WTC11 (cell line): ENCODE measurements at regions not wholly inside any gene's neighbourhood (a gene's known extent, or its start where the extent isn't known, plus 50 kb on each side); places are given as distances from the start of the nearest gene placed in this dataset.

ENCODE experiments used
- MXD4 ChIP-seq: fragments of 250-450 bp; sonication (Bioruptor Pico); IDR thresholded peaks from 2 replicates; pipeline ENCODE4 v1.8.0; 2021; ENCODE audit warnings: mild to moderate bottlenecking, moderate library complexity, borderline replicate concordance
- TCF7 ChIP-seq: sonication (generic); formaldehyde crosslinking; IDR thresholded peaks from 2 replicates; pipeline ENCODE4 v1.8.0; 2022; ENCODE audit warnings: mild to moderate bottlenecking, low read depth, missing genetic modification reagents, moderate library complexity
- TF ChIP-seq, protein P1 (sequence below): fragments of 200-600 bp; IDR thresholded peaks from 2 replicates; pipeline ENCODE4 v1.8.0; 2022; ENCODE audit warnings: antibody characterized with exemption
- TF ChIP-seq, protein P2 (sequence below): sonication (generic); formaldehyde crosslinking; IDR thresholded peaks from 2 replicates; pipeline ENCODE4 v1.8.1; 2022; ENCODE audit warnings: low read depth, mild to moderate bottlenecking, moderate library complexity, missing genetic modification reagents, borderline replicate concordance

DNA sequence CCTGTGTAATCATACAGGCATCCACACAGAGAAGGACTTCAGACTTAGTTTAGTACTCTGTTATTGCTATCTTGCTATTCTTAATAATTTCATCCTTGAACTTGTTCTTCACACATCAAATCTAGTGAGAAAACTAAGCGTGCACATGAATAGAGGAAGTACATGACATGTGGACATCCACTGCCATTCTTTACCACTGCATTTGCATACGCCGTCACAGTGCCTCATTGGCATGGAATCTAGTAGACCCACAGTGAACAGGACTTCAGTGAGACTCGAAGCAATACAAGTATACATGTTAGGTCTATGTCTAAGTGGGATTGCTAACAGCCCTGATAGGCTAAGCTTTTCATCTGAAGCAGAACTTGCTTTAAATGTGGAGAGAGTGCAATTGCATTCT lies 592.1 kb downstream of the TLE4 start:
- TF ChIP-seq, protein P1, sequence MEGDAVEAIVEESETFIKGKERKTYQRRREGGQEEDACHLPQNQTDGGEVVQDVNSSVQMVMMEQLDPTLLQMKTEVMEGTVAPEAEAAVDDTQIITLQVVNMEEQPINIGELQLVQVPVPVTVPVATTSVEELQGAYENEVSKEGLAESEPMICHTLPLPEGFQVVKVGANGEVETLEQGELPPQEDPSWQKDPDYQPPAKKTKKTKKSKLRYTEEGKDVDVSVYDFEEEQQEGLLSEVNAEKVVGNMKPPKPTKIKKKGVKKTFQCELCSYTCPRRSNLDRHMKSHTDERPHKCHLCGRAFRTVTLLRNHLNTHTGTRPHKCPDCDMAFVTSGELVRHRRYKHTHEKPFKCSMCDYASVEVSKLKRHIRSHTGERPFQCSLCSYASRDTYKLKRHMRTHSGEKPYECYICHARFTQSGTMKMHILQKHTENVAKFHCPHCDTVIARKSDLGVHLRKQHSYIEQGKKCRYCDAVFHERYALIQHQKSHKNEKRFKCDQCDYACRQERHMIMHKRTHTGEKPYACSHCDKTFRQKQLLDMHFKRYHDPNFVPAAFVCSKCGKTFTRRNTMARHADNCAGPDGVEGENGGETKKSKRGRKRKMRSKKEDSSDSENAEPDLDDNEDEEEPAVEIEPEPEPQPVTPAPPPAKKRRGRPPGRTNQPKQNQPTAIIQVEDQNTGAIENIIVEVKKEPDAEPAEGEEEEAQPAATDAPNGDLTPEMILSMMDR = no peak
- TF ChIP-seq TCF7 (CRISPR knock-in tag) (no peak), MXD4 (no peak)
- TF ChIP-seq, protein P2, sequence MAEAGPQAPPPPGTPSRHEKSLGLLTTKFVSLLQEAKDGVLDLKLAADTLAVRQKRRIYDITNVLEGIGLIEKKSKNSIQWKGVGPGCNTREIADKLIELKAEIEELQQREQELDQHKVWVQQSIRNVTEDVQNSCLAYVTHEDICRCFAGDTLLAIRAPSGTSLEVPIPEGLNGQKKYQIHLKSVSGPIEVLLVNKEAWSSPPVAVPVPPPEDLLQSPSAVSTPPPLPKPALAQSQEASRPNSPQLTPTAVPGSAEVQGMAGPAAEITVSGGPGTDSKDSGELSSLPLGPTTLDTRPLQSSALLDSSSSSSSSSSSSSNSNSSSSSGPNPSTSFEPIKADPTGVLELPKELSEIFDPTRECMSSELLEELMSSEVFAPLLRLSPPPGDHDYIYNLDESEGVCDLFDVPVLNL (CRISPR knock-in tag) = no peak
